LoVo (cell line): ENCODE measurements at regions not wholly inside any gene's neighbourhood (a gene's known extent, or its start where the extent isn't known, plus 50 kb on each side); places are given as distances from the start of the nearest gene placed in this dataset.

Experiments used
- DNase-seq: peaks from one replicate; pipeline ENCODE4 v3.0.0-alpha.2; 2016; ENCODE audit warnings: low spot score

- DNase-seq, result no peak
Measured at GRCh38 chr12:111076611-111077451, 156.5 kb upstream of the MYL2 start.

- no peak for DNase-seq
Measured at GRCh38 chr12:111076199-111076598, 155.8 kb upstream of the MYL2 start.

- no peak for DNase-seq
Measured at GRCh38 chr12:111074965-111075364, 154.6 kb upstream of the MYL2 start.

- no peak for DNase-seq
Measured at GRCh38 chr12:111074559-111074958, 154.2 kb upstream of the MYL2 start.

GRCh38 chr12:111073370-111073769, 153.0 kb upstream of the MYL2 start:
- no peak for DNase-seq

- no peak for DNase-seq
Measured at GRCh38 chr12:111072299-111072698, 151.9 kb upstream of the MYL2 start.

GRCh38 chr12:111069886-111070285, 149.5 kb upstream of the MYL2 start:
- DNase-seq, result no peak

GRCh38 chr12:111068290-111068689, 147.9 kb upstream of the MYL2 start:
- no peak for DNase-seq

GRCh38 chr12:111067498-111067897, 147.1 kb upstream of the MYL2 start:
- DNase-seq, result no peak

- no peak for DNase-seq
Measured at GRCh38 chr12:111066744-111067437, 146.5 kb upstream of the MYL2 start.

GRCh38 chr12:111064982-111065381, 144.6 kb upstream of the MYL2 start:
- DNase-seq, result no peak

GRCh38 chr12:111064154-111064553, 143.8 kb upstream of the MYL2 start:
- DNase-seq, result no peak

GRCh38 chr12:111063295-111064026, 143.1 kb upstream of the MYL2 start:
- no peak for DNase-seq

- no peak for DNase-seq
Measured at GRCh38 chr12:111057701-111058425, 137.5 kb upstream of the MYL2 start.

- DNase-seq, result no peak
Measured at GRCh38 chr12:111056618-111057521, 136.5 kb upstream of the MYL2 start.

- no peak for DNase-seq
Measured at GRCh38 chr12:111055181-111055880, 135.0 kb upstream of the MYL2 start.

GRCh38 chr12:111048991-111049390, 128.6 kb upstream of the MYL2 start:
- no peak for DNase-seq

GRCh38 chr12:111046896-111047295, 126.5 kb upstream of the MYL2 start:
- no peak for DNase-seq

GRCh38 chr12:111045941-111046340, 125.6 kb upstream of the MYL2 start:
- DNase-seq, result no peak

- DNase-seq, result no peak
Measured at GRCh38 chr12:111041091-111041490, 120.7 kb upstream of the MYL2 start.
